ENCODE measurements at regions not wholly inside any gene's neighbourhood (a gene's known extent, or its start where the extent isn't known, plus 50 kb on each side); places are given as distances from the start of the nearest gene placed in this dataset.

- DNase-seq, result no peak
Measured at GRCh38 chr6:144335311-144335861, 50.3 kb downstream of the UTRN start.

DNA sequence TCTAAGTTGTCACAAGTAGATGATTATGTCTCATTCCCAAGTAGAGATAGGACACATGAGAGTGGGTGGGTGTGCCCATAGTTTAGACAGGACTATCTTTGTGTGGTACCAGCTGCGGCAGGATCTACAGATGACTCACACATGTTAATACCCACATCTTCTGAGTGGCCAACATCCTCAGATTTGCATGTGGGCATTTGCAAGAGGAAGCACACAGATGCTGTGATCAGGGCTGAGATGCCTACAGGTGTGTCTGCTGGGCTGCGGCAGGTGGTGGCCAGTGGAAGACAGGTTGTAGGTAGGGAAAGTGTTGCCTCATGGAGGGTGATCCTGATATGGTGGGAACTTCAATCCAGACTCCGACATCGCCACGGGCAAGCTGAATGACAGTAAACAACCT lies 50.8 kb downstream of the UTRN start:
- DNase-seq, result no peak

GRCh38 chr6:144336900-144337299 lies 51.8 kb downstream of the UTRN start:
- no peak for DNase-seq

- DNase-seq, result no peak
Measured at GRCh38 chr6:144338474-144338873, 53.3 kb downstream of the UTRN start.

DNA sequence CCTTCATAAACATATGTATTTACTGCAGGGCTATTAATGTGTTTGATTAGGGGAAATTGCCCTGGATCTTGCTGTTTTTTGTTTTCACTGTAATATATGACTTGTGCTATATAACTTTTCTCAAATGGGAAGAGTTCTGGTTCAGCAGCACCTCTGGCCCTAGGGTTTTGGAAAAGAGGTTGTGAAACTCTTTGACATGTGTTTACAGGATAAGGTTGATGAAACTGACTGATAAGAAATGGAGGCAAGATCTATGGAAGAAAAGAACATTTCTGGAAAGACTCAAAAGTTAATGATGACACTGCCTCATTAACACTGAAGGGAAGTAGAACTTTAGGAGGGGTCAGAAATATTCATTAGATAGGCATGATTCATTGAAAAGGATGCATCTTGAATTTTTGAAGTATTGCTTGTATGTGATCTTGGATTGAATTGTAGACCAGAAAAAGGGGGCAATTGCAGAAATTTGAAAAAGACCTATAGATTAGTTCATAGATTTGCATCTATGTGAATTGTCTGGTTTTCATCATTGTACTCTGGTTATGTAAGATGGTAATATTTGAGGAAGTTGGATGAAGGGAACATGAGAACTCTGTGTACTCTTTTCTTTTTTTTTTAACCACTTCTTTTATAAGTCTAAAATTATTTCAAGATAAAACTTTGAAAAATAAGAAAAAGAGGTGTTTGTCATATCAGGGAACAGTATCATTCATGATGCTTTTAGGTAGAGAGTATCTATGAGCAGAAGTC lies 54.0 kb downstream of the UTRN start:
- DNase-seq, result no peak

- DNase-seq, result no peak
Measured at GRCh38 chr6:144339859-144340452, 54.8 kb downstream of the UTRN start.

GRCh38 chr6:144340541-144341371 lies 55.6 kb downstream of the UTRN start:
- peak; percentile 66 for DNase-seq

GRCh38 chr6:144341831-144342527 lies 56.8 kb downstream of the UTRN start:
- no peak for DNase-seq

DNA sequence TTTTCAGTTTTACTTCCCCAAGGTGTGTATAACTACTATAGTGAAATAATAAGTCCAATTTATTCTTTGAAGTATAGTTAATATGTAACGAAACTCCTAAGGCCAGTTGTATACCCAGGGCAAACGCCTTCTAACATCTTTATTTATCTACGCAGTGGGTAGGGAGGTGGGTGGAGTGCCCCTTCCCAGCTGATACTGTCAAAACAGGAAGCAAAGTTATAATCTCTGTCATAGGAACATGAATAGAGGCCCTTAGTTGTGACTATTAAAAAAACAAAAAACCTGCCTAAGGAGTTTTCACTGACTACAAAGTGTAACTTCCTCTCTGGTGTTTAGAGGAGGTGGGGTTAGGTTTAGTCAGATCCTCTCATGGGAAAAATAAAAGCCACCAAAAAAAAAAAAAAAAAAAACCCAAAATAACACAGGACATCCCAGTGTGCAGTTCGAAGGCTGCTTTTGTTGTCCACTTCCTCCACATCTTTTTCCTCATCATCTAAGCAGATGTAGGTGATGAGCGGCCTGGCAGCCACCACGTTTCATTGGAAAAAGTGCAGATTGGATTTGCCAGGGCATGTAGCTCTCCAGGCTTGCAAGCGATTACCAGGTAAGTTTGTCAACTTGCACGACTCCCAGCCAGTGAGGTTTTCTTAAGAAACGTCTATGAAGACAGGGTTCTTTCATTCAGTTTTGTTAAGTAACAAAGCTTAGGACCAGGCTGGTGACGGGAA lies 58.7 kb downstream of the UTRN start:
- DNase-seq, result no peak

- DNase-seq, result no peak
Measured at GRCh38 chr6:144344646-144345045, 59.5 kb downstream of the UTRN start.

- DNase-seq, result no peak
Measured at GRCh38 chr6:144345451-144345850, 60.3 kb downstream of the UTRN start.

- no peak for DNase-seq
Measured at GRCh38 chr6:144346719-144347447, 61.7 kb downstream of the UTRN start.

GRCh38 chr6:144347448-144347759 lies 62.3 kb downstream of the UTRN start:
- no peak for DNase-seq

GRCh38 chr6:144347933-144348332 lies 62.8 kb downstream of the UTRN start:
- no peak for DNase-seq

GRCh38 chr6:144349690-144350527 lies 64.8 kb downstream of the UTRN start:
- peak; percentile 57 for DNase-seq

DNA sequence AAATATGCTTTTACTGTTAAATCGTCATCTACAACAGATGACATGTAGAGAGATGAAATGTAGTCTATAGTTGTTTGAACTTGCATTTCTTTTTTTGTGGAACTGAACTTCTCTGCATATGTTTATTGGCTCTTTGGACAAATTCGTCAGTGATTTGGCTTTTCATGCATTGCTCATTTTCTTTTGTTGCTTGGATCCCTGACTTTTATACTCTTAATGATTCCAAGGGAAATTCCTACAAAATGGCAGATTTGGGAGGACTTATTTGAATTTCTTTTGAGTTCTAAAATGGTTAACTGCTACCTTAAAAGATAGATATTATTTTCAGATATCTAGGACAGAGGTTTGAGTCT lies 65.4 kb downstream of the UTRN start:
- DNase-seq, result no peak

- DNase-seq, result no peak
Measured at GRCh38 chr6:144351379-144352127, 66.4 kb downstream of the UTRN start.

GRCh38 chr6:144352331-144352730 lies 67.2 kb downstream of the UTRN start:
- no peak for DNase-seq

DNA sequence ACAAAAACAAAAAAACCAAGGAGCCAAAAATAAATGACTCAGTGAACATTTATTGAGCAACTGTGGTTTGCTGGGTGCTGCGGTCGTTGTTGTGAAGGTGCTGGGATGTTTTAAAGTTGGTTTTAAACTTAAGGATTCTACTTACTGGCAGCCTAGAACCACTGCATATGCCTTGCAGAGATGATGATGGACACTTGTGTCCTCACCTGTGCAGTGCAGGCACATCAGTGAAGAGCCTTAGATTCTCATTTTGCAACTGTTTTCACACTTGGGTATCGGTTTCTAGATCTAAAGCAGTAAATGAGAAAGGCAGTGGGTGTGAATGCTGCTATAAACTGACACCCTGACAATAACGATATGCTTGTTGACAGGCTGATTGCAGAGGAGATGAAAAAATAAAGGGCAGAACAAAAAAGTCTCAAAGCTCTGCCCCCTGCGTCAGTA lies 68.8 kb downstream of the UTRN start:
- DNase-seq, result no peak

- no peak for DNase-seq
Measured at GRCh38 chr6:144359783-144360182, 74.6 kb downstream of the UTRN start.
